HEK293 (cell line): ENCODE measurements at regions not wholly inside any gene's neighbourhood (a gene's known extent, or its start where the extent isn't known, plus 50 kb on each side); places are given as distances from the start of the nearest gene placed in this dataset.

Experiments used
- CTCF ChIA-PET: fragments of 350-600 bp; formaldehyde crosslinking; extraction: SDS; loops from one replicate; lab custom pipeline; 2021; ENCODE audit warnings: antibody characterized with exemption; lab: Yijun Ruan, JAX
- POLR2A ChIA-PET: fragments of 300-600 bp; formaldehyde crosslinking; extraction: SDS; loops from one replicate; lab custom pipeline; 2020; ENCODE audit warnings: antibody characterized with exemption, inconsistent platforms; lab: Yijun Ruan, JAX
- H3K27ac ChIP-seq: fragments of 200-500 bp; sonication (Bioruptor generic); 2 replicates; pipeline ENCODE4 v1.5.1; 2014; ENCODE audit warnings: low read depth, low read length, control low read depth, inconsistent platforms; ENCODE audit errors: extremely low read depth
- H3K36me3 ChIP-seq, 2 experiments: fragments of 200-500 bp in 1 of 2; sonication (Bioruptor generic) in 1 of 2; 1 replicate in 1 of 2; 2 replicates in 1 of 2; pipeline ENCODE4 v1.5.1; 2014 to 2017; ENCODE audit warnings: inconsistent platforms in 2 of 2, low read length in 2 of 2; ENCODE audit not compliant: control insufficient read depth in 2 of 2, insufficient read depth in 1 of 2
- H3K4me1 ChIP-seq: fragments of 200-500 bp; sonication (Bioruptor generic); 2 replicates; pipeline ENCODE4 v1.5.1; 2014; ENCODE audit warnings: mild to moderate bottlenecking, low read length, inconsistent platforms; ENCODE audit not compliant: control insufficient read depth, insufficient read depth
- H3K4me3 ChIP-seq: 2 replicates; pipeline ENCODE4 v1.5.1; 2011; ENCODE audit warnings: low read depth, mild to moderate bottlenecking, control low read depth, low read length, moderate library complexity
- H3K9me3 ChIP-seq: fragments of 200-500 bp; sonication (Bioruptor generic); 2 replicates; pipeline ENCODE4 v1.5.1; 2014; ENCODE audit warnings: low read depth, low read length, inconsistent platforms; ENCODE audit not compliant: control insufficient read depth, insufficient read depth
- BCL11A ChIP-seq: fragments of 450-650 bp; formaldehyde crosslinking; IDR thresholded peaks from 2 replicates; pipeline ENCODE4 v1.5.1; 2016; ENCODE audit warnings: low read depth, missing biosample characterization, missing genetic modification characterization
- BCL11B ChIP-seq: fragments of 450-650 bp; formaldehyde crosslinking; IDR thresholded peaks from 2 replicates; pipeline ENCODE4 v1.5.1; 2016; ENCODE audit warnings: low read depth, missing biosample characterization, missing genetic modification characterization
- GFI1B ChIP-seq: fragments of 450-650 bp; formaldehyde crosslinking; IDR thresholded peaks from 2 replicates; pipeline ENCODE4 v1.5.1; 2016; ENCODE audit warnings: missing biosample characterization, missing genetic modification characterization
- HOXD13 ChIP-seq: sonication (generic); formaldehyde crosslinking; IDR thresholded peaks from 2 replicates; pipeline ENCODE4 v1.8.0; 2022; ENCODE audit warnings: missing genetic modification reagents, borderline replicate concordance
- KLF9 ChIP-seq: fragments of 450-650 bp; formaldehyde crosslinking; IDR thresholded peaks from 2 replicates; pipeline ENCODE4 v1.5.1; 2016; ENCODE audit warnings: missing biosample characterization, missing genetic modification characterization, low read depth
- OSR2 ChIP-seq: fragments of 450-650 bp; formaldehyde crosslinking; IDR thresholded peaks from 2 replicates; pipeline ENCODE4 v1.5.1; 2016; ENCODE audit warnings: missing biosample characterization, missing genetic modification characterization
- SCRT1 ChIP-seq: fragments of 450-650 bp; formaldehyde crosslinking; IDR thresholded peaks from 2 replicates; pipeline ENCODE4 v1.5.1; 2016; ENCODE audit warnings: missing biosample characterization, missing genetic modification characterization, borderline replicate concordance
- ZEB2 ChIP-seq: fragments of 450-650 bp; formaldehyde crosslinking; IDR thresholded peaks from 2 replicates; pipeline ENCODE4 v1.5.1; 2016; ENCODE audit warnings: missing biosample characterization, missing genetic modification characterization
- ZFP3 ChIP-seq: fragments of 450-650 bp; formaldehyde crosslinking; IDR thresholded peaks from 2 replicates; pipeline ENCODE4 v1.5.1; 2016; ENCODE audit warnings: low read depth, missing biosample characterization, missing genetic modification characterization
- ZNF274 ChIP-seq, 2 experiments: fragments of 200-500 bp in 1 of 2; fragments of 450-650 bp in 1 of 2; sonication (Bioruptor generic) in 1 of 2; formaldehyde crosslinking in 1 of 2; IDR thresholded peaks; 2 replicates each; pipeline versions ENCODE4 v1.5.1 to v1.6.1; 2014 to 2016; ENCODE audit warnings: borderline replicate concordance in 1 of 2, inconsistent platforms in 1 of 2, low read length in 1 of 2, missing biosample characterization in 1 of 2, missing genetic modification characterization in 1 of 2
- ZNF37A ChIP-seq: fragments of 450-650 bp; IDR thresholded peaks from 2 replicates; pipeline ENCODE4 v1.5.1; 2018; ENCODE audit warnings: missing biosample characterization, missing genetic modification characterization
- ZNF404 ChIP-seq: fragments of 450-650 bp; formaldehyde crosslinking; IDR thresholded peaks from 2 replicates; pipeline ENCODE4 v1.5.1; 2017; ENCODE audit warnings: missing biosample characterization, missing genetic modification characterization
- ZNF48 ChIP-seq: fragments of 450-650 bp; formaldehyde crosslinking; IDR thresholded peaks from 2 replicates; pipeline ENCODE4 v1.5.1; 2016; ENCODE audit warnings: missing biosample characterization, missing genetic modification characterization
- ZNF510 ChIP-seq: fragments of 450-650 bp; formaldehyde crosslinking; IDR thresholded peaks from 2 replicates; pipeline ENCODE4 v1.5.1; 2018; ENCODE audit warnings: mild to moderate bottlenecking, missing genetic modification characterization, missing biosample characterization; ENCODE audit not compliant: insufficient replicate concordance
- ZNF518A ChIP-seq: fragments of 450-650 bp; formaldehyde crosslinking; conservative IDR thresholded peaks from 2 replicates; pipeline ENCODE4 v1.5.1; 2016; ENCODE audit warnings: low read depth, missing biosample characterization, missing genetic modification characterization
- ZNF529 ChIP-seq: fragments of 450-650 bp; formaldehyde crosslinking; IDR thresholded peaks from 2 replicates; pipeline ENCODE4 v1.5.1; 2017; ENCODE audit warnings: missing genetic modification characterization, missing biosample characterization; ENCODE audit not compliant: insufficient replicate concordance
- ZNF549 ChIP-seq: fragments of 450-650 bp; IDR thresholded peaks from 2 replicates; pipeline ENCODE4 v1.5.1; 2018; ENCODE audit warnings: missing biosample characterization, missing genetic modification characterization, mild to moderate bottlenecking, inconsistent platforms, moderate library complexity
- ZNF555 ChIP-seq: fragments of 450-650 bp; formaldehyde crosslinking; conservative IDR thresholded peaks from 2 replicates; pipeline ENCODE4 v1.5.1; 2017; ENCODE audit warnings: missing biosample characterization, mild to moderate bottlenecking, missing genetic modification characterization, inconsistent platforms
- ZNF600 ChIP-seq: fragments of 450-650 bp; formaldehyde crosslinking; IDR thresholded peaks from 2 replicates; pipeline ENCODE4 v1.5.1; 2016; ENCODE audit warnings: missing biosample characterization, missing genetic modification characterization
- ZNF610 ChIP-seq: fragments of 450-650 bp; formaldehyde crosslinking; IDR thresholded peaks from 2 replicates; pipeline ENCODE4 v1.5.1; 2016; ENCODE audit warnings: missing biosample characterization, missing genetic modification characterization, borderline replicate concordance
- ZNF76 ChIP-seq: fragments of 450-650 bp; formaldehyde crosslinking; IDR thresholded peaks from 2 replicates; pipeline ENCODE4; 2016; ENCODE audit warnings: low read depth, missing biosample characterization, missing genetic modification characterization, borderline replicate concordance
- ZNF837 ChIP-seq: fragments of 450-650 bp; formaldehyde crosslinking; IDR thresholded peaks from 2 replicates; pipeline ENCODE4 v1.5.1; 2016; ENCODE audit warnings: missing biosample characterization, missing genetic modification characterization

DNA sequence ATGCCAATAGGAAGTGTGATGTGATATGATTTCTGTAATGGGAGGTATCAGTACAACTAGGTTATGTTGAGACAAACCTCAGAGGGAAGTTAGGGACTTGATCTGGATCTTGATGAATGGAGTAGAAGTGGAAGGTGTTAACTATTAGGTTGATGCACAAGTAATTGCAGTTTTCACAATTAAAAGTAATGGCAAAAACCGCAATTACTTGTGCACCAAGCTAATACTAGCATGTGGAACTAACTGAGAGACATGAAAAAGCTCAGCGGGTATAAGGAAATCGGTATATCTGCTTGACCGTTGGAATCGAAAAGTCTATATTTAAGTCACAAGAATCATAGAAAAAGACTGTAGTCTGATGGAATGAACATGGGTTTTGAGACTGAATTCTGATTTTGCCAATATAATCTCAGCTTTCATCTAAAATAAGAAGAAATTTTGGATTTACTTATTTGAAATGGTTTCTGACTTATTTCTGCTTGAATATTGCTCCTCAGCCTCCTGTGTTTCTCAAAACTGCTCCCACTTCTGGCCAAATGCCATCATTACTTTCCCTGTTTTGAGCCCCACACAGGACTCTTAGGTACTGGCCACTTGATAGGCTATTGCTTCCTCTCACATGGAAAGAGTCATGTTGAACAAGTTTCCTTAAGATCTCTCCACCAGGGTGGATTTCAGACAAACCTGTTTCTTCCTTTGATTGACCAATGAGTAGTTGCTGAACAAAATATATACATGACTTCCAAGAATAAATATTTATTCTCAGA, 271.5 kb upstream of the COL8A1 start:
- no peaks in the 10 kb centered on the region for H3K36me3 ChIP-seq
- no peak overlapping the region for H3K27ac ChIP-seq
- no peak for TF ChIP-seq ZNF529 (tag by site-specific recombination)
- TF ChIP-seq ZNF600 = no peak
- TF ChIP-seq ZNF404 (tag by site-specific recombination) = no peak
- no peak for TF ChIP-seq BCL11B (tag by site-specific recombination)
- no peak for TF ChIP-seq KLF9 (tag by site-specific recombination)
- H3K4me3 ChIP-seq = no peak overlapping the region
- no peaks in the 10 kb centered on the region for H3K4me1 ChIP-seq
- ChIA-PET CTCF (no interaction called here), POLR2A (no interaction called here)
- H3K9me3 ChIP-seq = no peaks in the 10 kb centered on the region

- CTCF ChIA-PET = no interaction called here
- no peaks in the 10 kb centered on the region for H3K4me1 ChIP-seq
- POLR2A ChIA-PET = no interaction called here
- no peaks in the 10 kb centered on the region for H3K9me3 ChIP-seq
- no peak overlapping the region for H3K4me3 ChIP-seq
- no peaks in the 10 kb centered on the region for H3K36me3 ChIP-seq
- no peak overlapping the region for H3K27ac ChIP-seq
- TF ChIP-seq ZEB2 = no peak
- TF ChIP-seq GFI1B = no peak
- TF ChIP-seq ZNF510 = no peak
- TF ChIP-seq ZNF549 (tag by site-specific recombination) = no peak
- TF ChIP-seq ZNF48 (tag by site-specific recombination) = no peak
- no peak for TF ChIP-seq HOXD13 (CRISPR knock-in tag)
- no peak for TF ChIP-seq ZNF274 (IDR thresholded peaks at IDR 0.05; ENCODE audit: low read length)
- TF ChIP-seq ZNF274 (tag by site-specific recombination; IDR thresholded peaks at IDR 0.05; ENCODE audit: borderline replicate concordance) = no peak
- TF ChIP-seq ZFP3 (tag by site-specific recombination) = no peak
- TF ChIP-seq SCRT1 = no peak
- TF ChIP-seq OSR2 = no peak
- TF ChIP-seq ZNF837 (tag by site-specific recombination) = no peak
- no peak for TF ChIP-seq ZNF518A (tag by site-specific recombination)
- TF ChIP-seq ZNF37A (tag by site-specific recombination) = no peak
- no peak for TF ChIP-seq ZNF555 (tag by site-specific recombination)
- no peak for TF ChIP-seq BCL11A
- no peak for TF ChIP-seq ZNF76 (tag by site-specific recombination)
- no peak for TF ChIP-seq ZNF610 (tag by site-specific recombination)
Observed at GRCh38 chr3:99365979-99366378, 272.4 kb upstream of the COL8A1 start.
